ENCODE measurements at regions not wholly inside any gene's neighbourhood (a gene's known extent, or its start where the extent isn't known, plus 50 kb on each side); places are given as distances from the start of the nearest gene placed in this dataset.

DNA sequence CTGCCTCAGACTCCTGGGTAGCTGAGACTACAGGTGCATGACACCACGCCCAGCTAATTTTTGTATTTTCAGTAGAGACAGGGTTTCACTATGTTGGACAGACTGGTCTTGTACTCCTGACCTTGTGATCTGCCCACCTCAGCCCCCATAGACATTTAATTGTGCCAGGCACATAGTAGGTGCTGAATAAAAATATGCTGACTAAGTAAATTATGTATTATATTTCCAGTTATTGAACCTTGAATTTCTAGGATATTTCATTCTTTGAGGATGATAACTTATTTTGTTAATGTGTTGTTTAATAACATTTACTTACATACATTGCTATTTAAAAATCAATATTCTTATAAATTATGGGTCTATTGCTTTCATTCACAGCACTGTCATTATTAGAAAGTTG lies 190.4 kb upstream of the LRRTM4 start:
- TF ChIP-seq, protein P1, sequence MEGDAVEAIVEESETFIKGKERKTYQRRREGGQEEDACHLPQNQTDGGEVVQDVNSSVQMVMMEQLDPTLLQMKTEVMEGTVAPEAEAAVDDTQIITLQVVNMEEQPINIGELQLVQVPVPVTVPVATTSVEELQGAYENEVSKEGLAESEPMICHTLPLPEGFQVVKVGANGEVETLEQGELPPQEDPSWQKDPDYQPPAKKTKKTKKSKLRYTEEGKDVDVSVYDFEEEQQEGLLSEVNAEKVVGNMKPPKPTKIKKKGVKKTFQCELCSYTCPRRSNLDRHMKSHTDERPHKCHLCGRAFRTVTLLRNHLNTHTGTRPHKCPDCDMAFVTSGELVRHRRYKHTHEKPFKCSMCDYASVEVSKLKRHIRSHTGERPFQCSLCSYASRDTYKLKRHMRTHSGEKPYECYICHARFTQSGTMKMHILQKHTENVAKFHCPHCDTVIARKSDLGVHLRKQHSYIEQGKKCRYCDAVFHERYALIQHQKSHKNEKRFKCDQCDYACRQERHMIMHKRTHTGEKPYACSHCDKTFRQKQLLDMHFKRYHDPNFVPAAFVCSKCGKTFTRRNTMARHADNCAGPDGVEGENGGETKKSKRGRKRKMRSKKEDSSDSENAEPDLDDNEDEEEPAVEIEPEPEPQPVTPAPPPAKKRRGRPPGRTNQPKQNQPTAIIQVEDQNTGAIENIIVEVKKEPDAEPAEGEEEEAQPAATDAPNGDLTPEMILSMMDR (conservative IDR thresholded peaks at IDR 0.05; ENCODE audit: low read length) = no peak
- no peak for TF ChIP-seq EZH2phosphoT487 (IDR thresholded peaks at IDR 0.05; ENCODE audit: borderline replicate concordance)

Data from Loucy (cell line).